Esophagus squamous epithelium (tissue), 5 donors: ENCODE measurements at regions not wholly inside any gene's neighbourhood (a gene's known extent, or its start where the extent isn't known, plus 50 kb on each side); places are given as distances from the start of the nearest gene placed in this dataset.

Source experiments
- DNase-seq: peaks from one replicate; lab custom pipeline; 2025; lab: John Stamatoyannopoulos, UW
- H3K27ac ChIP-seq, 4 donors: fragments of 200-600 bp; sonication (generic); one replicate each; pipeline ENCODE4 v1.5.1; 2016 to 2019; ENCODE audit warnings: mild to moderate bottlenecking in 1 of 4
- H3K27me3 ChIP-seq, 4 donors: fragments of 200-600 bp; sonication (generic); 1 replicate in 3 of 4; 2 replicates in 1 of 4; pipeline versions ENCODE4 v1.5.1 to v1.6.0; 2017 to 2021; ENCODE audit warnings: antibody characterized with exemption in 1 of 4
- H3K36me3 ChIP-seq, 3 donors: fragments of 200-600 bp; sonication (generic); one replicate each; pipeline ENCODE4 v1.5.1; 2016 to 2019
- H3K4me1 ChIP-seq, 3 donors: fragments of 200-600 bp; sonication (generic); one replicate each; pipeline ENCODE4 v1.5.1; 2017 to 2019
- H3K4me3 ChIP-seq, 4 donors: fragments of 200-600 bp; sonication (generic); 1 replicate in 3 of 4; 2 replicates in 1 of 4; pipeline ENCODE4 v1.5.1; 2016 to 2019; ENCODE audit warnings: mild to moderate bottlenecking in 2 of 4, moderate library complexity in 1 of 4
- H3K9me3 ChIP-seq, 3 donors: fragments of 200-600 bp; sonication (generic); one replicate each; pipeline ENCODE4 v1.5.1; 2016 to 2019
- POLR2A ChIP-seq, 4 donors: fragments of 450-650 bp; IDR thresholded peaks; one replicate each; pipeline ENCODE4 v1.6.1; 2017; ENCODE audit warnings: antibody characterized with exemption in 4 of 4, mild to moderate bottlenecking in 4 of 4, moderate library complexity in 3 of 4
- WGBS, 2 donors: methylation state at CpG; one replicate each; pipeline ENCODE4 v1.1.5; 2018; 5-methylcytosine and 5-hydroxymethylcytosine counted together
- intact Hi-C: fragments of 100-400 bp; cut with DNase I; formaldehyde crosslinking; loops from one replicate; pipeline ENCODE4 v1.15.0; 2022
- TF ChIP-seq, protein P1 (sequence below), 6 experiments: fragments of 450-650 bp in 4 of 6; fragments of 200-600 bp in 2 of 6; sonication (generic) in 2 of 6; IDR thresholded peaks; one replicate each; pipeline ENCODE4 v1.5.1; 2016 to 2019; ENCODE audit warnings: antibody characterized with exemption in 6 of 6, mild to moderate bottlenecking in 4 of 6, moderate library complexity in 4 of 6
- donor health status: DM: yes; HTN: yes; CAD: no.

DNA sequence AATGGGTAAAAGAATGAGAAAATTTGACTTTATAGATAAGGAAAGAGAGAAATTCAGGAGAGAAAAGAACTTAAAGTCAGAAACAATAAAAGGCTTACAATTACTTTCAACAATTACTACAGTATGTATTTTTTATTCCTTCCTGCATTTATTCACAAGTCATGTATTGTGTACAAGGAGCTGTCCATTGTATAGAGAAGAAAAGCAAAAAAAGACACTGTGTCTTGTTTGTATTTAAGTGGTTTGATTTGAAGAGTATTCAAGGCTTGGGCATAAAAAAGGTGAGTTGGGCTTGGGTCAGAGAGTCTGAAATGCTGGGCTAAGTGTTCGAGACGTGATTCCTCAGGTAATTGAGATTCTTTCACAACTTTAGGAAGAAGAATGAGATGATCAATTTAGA is 394.2 kb upstream of the ROBO2 start:
- no peak overlapping the region for H3K4me3 ChIP-seq
- H3K27me3 ChIP-seq: no peaks in the 10 kb centered on the region
- H3K4me1 ChIP-seq: no peaks in the 10 kb centered on the region
- H3K27ac ChIP-seq: no peak overlapping the region
- no peak for TF ChIP-seq POLR2A (IDR thresholded peaks at IDR 0.05)
- TF ChIP-seq, protein P1, sequence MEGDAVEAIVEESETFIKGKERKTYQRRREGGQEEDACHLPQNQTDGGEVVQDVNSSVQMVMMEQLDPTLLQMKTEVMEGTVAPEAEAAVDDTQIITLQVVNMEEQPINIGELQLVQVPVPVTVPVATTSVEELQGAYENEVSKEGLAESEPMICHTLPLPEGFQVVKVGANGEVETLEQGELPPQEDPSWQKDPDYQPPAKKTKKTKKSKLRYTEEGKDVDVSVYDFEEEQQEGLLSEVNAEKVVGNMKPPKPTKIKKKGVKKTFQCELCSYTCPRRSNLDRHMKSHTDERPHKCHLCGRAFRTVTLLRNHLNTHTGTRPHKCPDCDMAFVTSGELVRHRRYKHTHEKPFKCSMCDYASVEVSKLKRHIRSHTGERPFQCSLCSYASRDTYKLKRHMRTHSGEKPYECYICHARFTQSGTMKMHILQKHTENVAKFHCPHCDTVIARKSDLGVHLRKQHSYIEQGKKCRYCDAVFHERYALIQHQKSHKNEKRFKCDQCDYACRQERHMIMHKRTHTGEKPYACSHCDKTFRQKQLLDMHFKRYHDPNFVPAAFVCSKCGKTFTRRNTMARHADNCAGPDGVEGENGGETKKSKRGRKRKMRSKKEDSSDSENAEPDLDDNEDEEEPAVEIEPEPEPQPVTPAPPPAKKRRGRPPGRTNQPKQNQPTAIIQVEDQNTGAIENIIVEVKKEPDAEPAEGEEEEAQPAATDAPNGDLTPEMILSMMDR (IDR thresholded peaks at IDR 0.05): no peak
- no peaks in the 10 kb centered on the region for H3K9me3 ChIP-seq
- intact Hi-C loops: no loop called here
- whole genome bisulfite sequencing, 2 donors: 79 to 85% methylated on average over 2 of the region's 2 CpGs
- H3K36me3 ChIP-seq: no peaks in the 10 kb centered on the region
- DNase-seq: no peak

DNA sequence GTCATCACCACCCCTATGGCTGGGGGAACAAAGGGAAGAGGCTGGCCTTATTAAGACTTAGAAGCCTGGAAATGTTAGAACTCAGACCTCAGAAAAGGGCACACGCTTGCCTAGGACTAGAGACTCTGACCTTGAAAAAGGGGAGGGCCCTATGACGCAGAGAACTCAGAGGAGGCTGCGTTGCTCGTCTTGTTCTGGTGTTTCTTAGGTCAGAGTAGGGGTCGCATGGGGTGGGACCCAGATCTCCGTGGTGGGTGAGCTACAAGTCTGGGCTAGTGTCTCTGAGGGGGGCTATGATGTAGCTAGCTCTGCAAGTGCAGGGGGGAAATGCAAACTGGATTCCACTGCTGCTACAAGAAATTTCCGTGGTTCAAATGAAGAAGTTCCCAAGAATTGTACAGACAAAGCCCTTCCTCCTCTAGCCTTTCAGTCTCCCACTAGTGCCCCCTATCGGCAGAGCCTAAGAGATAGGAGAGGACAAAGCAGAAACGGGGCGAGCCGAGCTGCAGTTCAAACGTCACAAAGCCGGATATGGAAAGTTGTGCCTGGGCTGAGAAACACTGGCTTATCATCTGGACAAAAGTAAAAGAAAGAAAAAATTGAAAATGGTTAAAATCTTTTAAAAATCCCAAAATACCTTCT is 392.9 kb upstream of the ROBO2 start:
- TF ChIP-seq, protein P1 (IDR thresholded peaks at IDR 0.05): no peak
- TF ChIP-seq POLR2A (IDR thresholded peaks at IDR 0.05): no peak
- Histone ChIP-seq H3K36me3 (no peaks in the 10 kb centered on the region), H3K4me1 (no peaks in the 10 kb centered on the region), H3K4me3 (no peak overlapping the region), H3K27me3 (no peaks in the 10 kb centered on the region), H3K27ac (no peak overlapping the region), H3K9me3 (no peaks in the 10 kb centered on the region)
- intact Hi-C loops: no loop called here
- 68 to 69% methylated on average over 12 to 13 of the region's 13 CpGs for WGBS, 2 donors
- DNase-seq: no peak

DNA sequence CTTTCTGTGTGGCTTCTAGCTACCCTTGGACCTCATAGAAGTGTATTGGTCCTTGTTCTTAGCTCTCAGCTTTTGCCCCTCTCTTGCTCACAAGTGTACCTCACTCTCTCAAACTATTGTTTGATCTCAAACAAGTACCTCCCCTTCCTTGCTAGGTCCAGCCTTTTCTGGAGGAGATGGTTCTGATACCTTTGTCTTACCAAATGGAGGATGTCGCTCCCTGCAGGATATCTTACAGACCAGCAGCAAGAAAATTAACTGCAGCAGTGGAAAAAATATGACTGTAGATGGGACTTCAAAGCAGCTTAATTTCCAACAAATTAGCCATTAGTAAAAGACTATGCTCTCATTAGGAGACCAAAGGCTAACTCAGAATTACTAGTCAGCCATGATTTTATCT is 388.1 kb upstream of the ROBO2 start:
- Histone ChIP-seq H3K27me3 (no peaks in the 10 kb centered on the region), H3K27ac (no peak overlapping the region), H3K4me1 (no peaks in the 10 kb centered on the region), H3K36me3 (no peaks in the 10 kb centered on the region), H3K4me3 (no peak overlapping the region), H3K9me3 (no peaks in the 10 kb centered on the region)
- TF ChIP-seq POLR2A (IDR thresholded peaks at IDR 0.05): no peak
- TF ChIP-seq, protein P1 (IDR thresholded peaks at IDR 0.05): no peak
- DNase-seq: no peak
- intact Hi-C loops: no loop called here
- 71% methylated on average over 1 of the region's 1 CpG; no CpG with 5 or more reads in 1 of the 2 donors for whole genome bisulfite sequencing, 2 donors

DNA sequence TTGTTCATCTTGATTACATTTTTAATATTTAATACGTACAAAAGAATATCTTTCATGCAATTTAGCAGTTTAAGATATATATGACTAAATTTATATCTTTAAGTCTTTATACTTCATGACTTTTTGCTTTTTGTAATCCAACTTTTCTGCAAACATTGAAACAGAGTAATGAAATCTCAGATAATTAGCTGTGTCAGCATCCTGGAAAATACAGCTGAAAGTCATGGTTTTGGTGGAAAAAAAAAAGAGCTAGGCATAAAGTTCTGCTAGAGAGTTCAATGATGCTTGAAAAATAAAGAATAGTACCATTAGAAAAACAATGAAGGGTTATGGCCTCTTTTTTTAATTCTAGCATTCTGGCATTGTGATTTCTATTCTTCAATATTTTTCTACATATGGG is 387.4 kb upstream of the ROBO2 start:
- DNase-seq: no peak
- no peaks in the 10 kb centered on the region for H3K4me1 ChIP-seq
- WGBS, 2 donors: 77 to 81% methylated on average over 1 of the region's 1 CpG
- no peak overlapping the region for H3K4me3 ChIP-seq
- no peaks in the 10 kb centered on the region for H3K36me3 ChIP-seq
- TF ChIP-seq POLR2A (IDR thresholded peaks at IDR 0.05): no peak
- TF ChIP-seq, protein P1 (IDR thresholded peaks at IDR 0.05): no peak
- H3K27me3 ChIP-seq: no peaks in the 10 kb centered on the region
- intact Hi-C loops: no loop called here
- H3K27ac ChIP-seq: no peak overlapping the region
- H3K9me3 ChIP-seq: no peaks in the 10 kb centered on the region

DNA sequence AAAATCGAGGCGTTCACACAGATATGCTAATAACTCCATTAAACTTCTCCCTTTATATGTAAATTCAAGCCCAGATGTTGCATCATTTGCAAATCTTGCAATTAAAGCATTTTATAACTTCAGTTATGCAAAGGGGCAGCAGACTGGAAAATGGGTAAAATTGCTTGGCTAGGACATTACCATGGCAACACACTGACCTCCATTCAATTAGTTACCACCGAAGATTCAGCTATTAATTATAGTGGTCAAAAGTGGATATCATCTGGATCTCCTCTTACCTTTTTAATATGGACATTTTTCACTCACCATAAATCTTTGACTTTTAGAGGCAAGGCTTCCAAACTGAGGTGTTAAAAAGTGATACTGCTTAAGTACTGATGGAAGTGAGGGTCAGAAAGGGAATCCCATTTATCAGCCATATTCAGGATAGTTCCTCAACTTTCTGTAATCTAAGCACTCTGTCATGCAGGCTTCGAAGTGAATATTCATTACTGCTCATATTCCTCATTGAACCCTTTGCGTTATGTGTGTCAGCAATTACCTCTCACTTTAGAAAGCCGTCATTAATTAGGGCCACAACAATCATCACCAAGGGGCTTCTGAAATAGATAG is 386.2 kb upstream of the ROBO2 start:
- DNase-seq: no peak
- Histone ChIP-seq H3K4me1 (no peaks in the 10 kb centered on the region), H3K27me3 (no peaks in the 10 kb centered on the region), H3K27ac (no peak overlapping the region), H3K36me3 (no peaks in the 10 kb centered on the region), H3K9me3 (no peaks in the 10 kb centered on the region), H3K4me3 (no peak overlapping the region)
- WGBS, 2 donors: 82 to 83% methylated on average over 6 of the region's 6 CpGs
- TF ChIP-seq POLR2A (IDR thresholded peaks at IDR 0.05): no peak
- TF ChIP-seq, protein P1 (IDR thresholded peaks at IDR 0.05): no peak
- intact Hi-C loops: no loop called here
